Duodenal mucosa (tissue), 2 donors: ENCODE measurements at regions not wholly inside any gene's neighbourhood (a gene's known extent, or its start where the extent isn't known, plus 50 kb on each side); places are given as distances from the start of the nearest gene placed in this dataset.
"Not testable (repeated sequence)": the region's sequence is repeated elsewhere in the genome, so short reads cannot be mapped to it uniquely, and the experiment has no call there.

Source experiments
- H3K27ac ChIP-seq: one replicate; pipeline ENCODE4 v1.7.0; 2013; ENCODE audit warnings: low read depth, low read length
- H3K27me3 ChIP-seq, 2 donors: one replicate each; pipeline ENCODE4 v1.7.0; 2013; ENCODE audit warnings: low read length in 2 of 2, control low read depth in 1 of 2; ENCODE audit not compliant: insufficient read depth in 2 of 2, control insufficient read depth in 1 of 2
- H3K36me3 ChIP-seq, 2 donors: one replicate each; pipeline ENCODE4 v1.7.0; 2013; ENCODE audit warnings: low read length in 2 of 2, control low read depth in 1 of 2; ENCODE audit not compliant: insufficient read depth in 2 of 2, control insufficient read depth in 1 of 2
- H3K4me1 ChIP-seq, 2 donors: one replicate each; pipeline ENCODE4 v1.7.0; 2013; ENCODE audit warnings: low read length in 2 of 2, control low read depth in 1 of 2; ENCODE audit not compliant: insufficient read depth in 2 of 2, control insufficient read depth in 1 of 2
- H3K4me3 ChIP-seq, 2 donors: one replicate each; pipeline ENCODE4 v1.7.0; 2013; ENCODE audit warnings: low read length in 2 of 2, low read depth in 1 of 2
- H3K9ac ChIP-seq, 2 donors: one replicate each; pipeline ENCODE4 v1.7.0; 2013; ENCODE audit warnings: low read length in 2 of 2, low read depth in 1 of 2
- H3K9me3 ChIP-seq, 2 donors: one replicate each; pipeline ENCODE4 v1.7.0; 2013; ENCODE audit warnings: low read length in 2 of 2, control low read depth in 1 of 2; ENCODE audit not compliant: control insufficient read depth in 1 of 2

DNA sequence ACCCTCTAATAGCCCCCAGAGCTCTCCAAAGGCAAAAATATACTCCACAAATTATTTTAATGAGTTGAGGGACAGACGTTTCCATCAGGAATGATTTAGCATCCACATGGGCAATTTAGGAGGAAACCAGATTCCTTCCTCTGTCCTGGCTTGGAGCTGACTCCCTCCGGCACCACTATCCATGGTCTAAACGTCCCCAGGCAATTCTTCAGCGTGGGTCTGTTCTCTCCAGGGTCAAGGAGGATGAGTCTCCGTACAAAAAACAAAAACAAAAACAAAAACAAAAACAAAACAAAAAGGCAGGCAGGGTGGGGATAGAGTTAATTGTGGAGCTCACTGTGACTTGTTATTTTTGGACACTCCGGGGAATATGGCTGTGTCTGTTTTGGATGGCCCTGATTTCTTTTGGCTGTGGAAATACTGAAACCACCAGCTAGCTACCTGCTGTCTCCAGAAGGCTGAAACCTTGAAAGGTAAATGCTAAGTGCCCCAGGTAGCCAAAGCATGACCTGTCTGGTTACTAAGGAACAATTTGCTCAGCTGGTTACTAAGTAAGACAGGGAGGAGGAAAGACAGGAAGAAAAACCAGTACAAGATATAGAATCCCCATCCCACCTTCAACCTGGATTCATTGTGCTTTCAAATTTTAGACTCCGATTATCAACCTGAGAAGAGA is 419.1 kb upstream of the LCORL start:
- Histone ChIP-seq H3K27me3 (no peaks in the 10 kb centered on the region), H3K36me3 (no peaks in the 10 kb centered on the region), H3K4me3 (no peak overlapping the region), H3K9me3 (peaks cover 0 to 5% of the 10 kb centered on the region in 2 donors), H3K27ac (no peak overlapping the region), H3K4me1 (no peaks in the 10 kb centered on the region), H3K9ac (no peak overlapping the region)

DNA sequence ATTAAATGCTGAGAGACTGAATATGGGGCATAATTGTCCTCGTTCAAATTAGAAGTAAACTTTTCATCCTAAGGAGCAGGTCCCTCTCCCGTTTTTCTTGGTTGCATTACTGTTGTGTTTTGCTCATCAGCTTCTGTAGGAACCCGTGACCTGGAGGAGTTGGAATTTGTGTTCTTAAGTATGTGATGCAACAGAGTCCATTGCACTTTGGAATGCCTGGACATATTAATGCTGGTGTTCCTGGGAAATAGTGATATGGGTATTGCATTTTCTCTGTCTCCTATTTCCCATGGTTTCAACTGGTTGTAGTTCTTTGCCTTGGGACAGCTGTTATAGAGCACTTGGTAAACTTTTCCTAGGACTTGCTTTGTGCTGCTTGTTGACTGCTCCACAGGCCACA is 417.8 kb upstream of the LCORL start:
- H3K4me3 ChIP-seq = no peak overlapping the region
- H3K9me3 ChIP-seq = no peaks in the 10 kb centered on the region
- H3K36me3 ChIP-seq = no peaks in the 10 kb centered on the region
- H3K4me1 ChIP-seq = no peaks in the 10 kb centered on the region
- H3K9ac ChIP-seq = no peak overlapping the region
- no peaks in the 10 kb centered on the region for H3K27me3 ChIP-seq
- no peak overlapping the region for H3K27ac ChIP-seq

- Histone ChIP-seq H3K27ac (no peak overlapping the region), H3K9ac (no peak overlapping the region), H3K4me1 (no peaks in the 10 kb centered on the region), H3K4me3 (no peak overlapping the region), H3K27me3 (no peaks in the 10 kb centered on the region), H3K9me3 (no peaks in the 10 kb centered on the region), H3K36me3 (no peaks in the 10 kb centered on the region)
These were observed 414.2 kb upstream of the LCORL start for GRCh38 chr4:18435781-18436180.

- H3K4me1 ChIP-seq = peaks cover 0 to 11% of the 10 kb centered on the region in 2 donors
- no peak overlapping the region for H3K9ac ChIP-seq
- no peaks in the 10 kb centered on the region for H3K36me3 ChIP-seq
These were observed 401.1 kb upstream of the LCORL start for GRCh38 chr4:18422685-18423084.

GRCh38 chr4:18421519-18421918 is 400.0 kb upstream of the LCORL start:
- Histone ChIP-seq H3K27me3 (no peaks in the 10 kb centered on the region), H3K9me3 (no peaks in the 10 kb centered on the region), H3K36me3 (no peaks in the 10 kb centered on the region), H3K4me1 (peaks cover 0 to 11% of the 10 kb centered on the region in 2 donors), H3K27ac (no peak overlapping the region), H3K4me3 (no peak overlapping the region), H3K9ac (no peak overlapping the region)

More at GRCh38 chr4:18422685-18423084, 401.1 kb upstream of the LCORL start:
- Histone ChIP-seq H3K4me3 (no peak overlapping the region), H3K9me3 (no peaks in the 10 kb centered on the region), H3K27ac (no peak overlapping the region), H3K27me3 (no peaks in the 10 kb centered on the region)

DNA sequence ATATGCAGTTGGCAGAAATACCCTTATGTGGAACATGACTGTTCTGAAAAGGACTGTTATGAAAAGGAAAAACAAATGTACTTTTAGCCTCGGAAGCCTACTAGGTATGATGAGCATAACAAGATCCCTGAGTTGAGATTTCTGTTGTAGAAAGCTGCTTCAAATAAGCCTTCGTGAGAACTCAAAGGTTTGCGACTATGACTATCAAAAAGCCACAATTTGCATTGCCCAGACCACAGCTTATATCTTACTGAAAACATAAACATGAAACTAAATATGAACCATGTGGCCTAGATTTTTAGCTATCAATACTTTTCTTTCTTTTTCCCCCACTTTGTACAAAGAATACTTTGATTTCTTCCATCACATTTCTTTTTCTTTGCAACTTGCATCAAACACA is 398.2 kb upstream of the LCORL start:
- Histone ChIP-seq H3K36me3 (no peaks in the 10 kb centered on the region), H3K27me3 (no peaks in the 10 kb centered on the region), H3K9me3 (no peaks in the 10 kb centered on the region), H3K4me3 (no peak overlapping the region), H3K4me1 (peaks cover 0 to 11% of the 10 kb centered on the region in 2 donors), H3K9ac (no peak overlapping the region), H3K27ac (no peak overlapping the region)

DNA sequence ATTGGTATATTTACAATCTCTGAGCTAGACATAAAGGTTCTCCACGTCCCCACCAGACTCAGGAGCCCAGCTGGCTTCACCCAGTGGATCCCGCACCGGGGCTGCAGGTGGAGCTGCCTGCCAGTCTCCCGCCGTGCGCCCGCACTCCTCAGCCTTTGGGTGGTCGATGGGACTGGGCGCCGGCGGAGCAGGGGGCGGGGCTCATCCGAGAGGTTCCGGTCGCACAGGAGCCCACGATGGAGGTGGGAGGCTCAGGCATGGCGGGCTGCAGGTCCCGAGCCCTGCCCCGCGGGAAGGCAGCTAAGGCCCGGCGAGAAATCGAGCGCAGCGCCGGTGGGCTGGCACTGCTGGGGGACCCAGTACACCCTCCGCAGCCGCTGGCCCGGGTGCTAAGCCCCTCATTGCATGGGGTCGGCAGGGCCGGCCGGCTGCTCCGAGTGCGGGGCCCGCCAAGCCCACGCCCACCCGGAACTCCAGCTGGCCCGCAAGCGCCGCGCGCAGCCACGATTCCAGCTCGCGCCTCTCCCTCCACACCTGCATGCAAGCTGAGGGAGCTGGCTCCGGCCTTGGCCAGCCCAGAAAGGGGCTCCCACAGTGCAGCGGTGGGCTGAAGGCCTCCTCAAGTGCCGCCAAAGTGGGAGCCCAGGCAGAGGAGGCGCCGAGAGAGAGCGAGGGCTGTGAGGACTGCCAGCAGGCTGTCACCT is 396.8 kb upstream of the LCORL start:
- not testable (repeated sequence) for H3K9me3 ChIP-seq, H3K36me3 ChIP-seq, H3K27ac ChIP-seq, H3K9ac ChIP-seq, H3K4me3 ChIP-seq, H3K27me3 ChIP-seq
- H3K4me1 ChIP-seq = peaks cover 0 to 11% of the 10 kb centered on the region in 2 donors

DNA sequence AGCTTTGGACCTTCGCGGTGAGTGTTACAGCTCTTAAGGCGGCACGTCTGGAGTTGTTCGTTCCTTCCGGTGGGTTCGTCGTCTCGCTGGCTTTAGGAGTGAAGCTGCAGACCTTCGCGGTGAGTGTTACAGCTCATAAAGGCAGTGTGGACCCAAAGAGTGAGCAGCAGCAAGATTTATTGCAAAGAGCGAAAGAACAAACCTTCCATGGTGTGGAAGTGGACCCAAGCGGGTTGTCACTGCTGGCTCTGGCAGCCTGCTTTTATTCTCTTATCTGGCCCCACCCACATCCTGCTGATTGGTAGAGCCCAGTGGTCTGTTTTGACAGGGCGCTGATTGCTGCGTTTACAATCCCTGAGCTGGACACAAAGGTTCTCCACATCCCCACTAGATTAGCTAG is 396.1 kb upstream of the LCORL start:
- not testable (repeated sequence) for H3K9me3 ChIP-seq, H3K36me3 ChIP-seq, H3K4me3 ChIP-seq, H3K27me3 ChIP-seq, H3K9ac ChIP-seq, H3K27ac ChIP-seq
- H3K4me1 ChIP-seq = peaks cover 0 to 11% of the 10 kb centered on the region in 2 donors

DNA sequence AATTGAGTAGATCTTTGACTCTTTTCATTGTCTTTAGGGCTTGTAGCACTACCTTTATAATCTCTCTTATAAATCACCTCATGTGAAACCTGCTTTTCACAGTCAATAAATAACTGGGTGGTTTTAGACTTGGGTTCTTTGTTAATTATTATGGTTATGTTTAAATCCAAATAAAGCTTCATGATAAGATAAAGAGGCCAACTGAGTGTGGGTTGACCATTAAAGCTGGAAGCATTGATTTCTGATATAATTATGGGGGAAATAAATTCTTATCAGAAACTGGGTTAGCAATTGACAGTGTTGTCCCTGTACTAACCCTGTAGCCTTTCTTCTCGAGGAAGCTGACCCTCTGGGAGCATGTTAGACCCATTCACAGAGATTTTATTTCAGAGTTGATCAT is 384.7 kb upstream of the LCORL start:
- H3K27me3 ChIP-seq = no peaks in the 10 kb centered on the region
- peaks cover 25 to 46% of the 10 kb centered on the region in 2 donors for H3K4me1 ChIP-seq
- no peaks in the 10 kb centered on the region for H3K9me3 ChIP-seq
- H3K9ac ChIP-seq = no peak overlapping the region
- no peak overlapping the region for H3K4me3 ChIP-seq
- H3K36me3 ChIP-seq = no peaks in the 10 kb centered on the region
- H3K27ac ChIP-seq = no peak overlapping the region

- H3K4me1 ChIP-seq = peaks cover 29 to 49% of the 10 kb centered on the region in 2 donors
- H3K27ac ChIP-seq = no peak overlapping the region
- no peaks in the 10 kb centered on the region for H3K9me3 ChIP-seq
- no peak overlapping the region for H3K9ac ChIP-seq
- H3K4me3 ChIP-seq = no peak overlapping the region
- H3K27me3 ChIP-seq = no peaks in the 10 kb centered on the region
- no peaks in the 10 kb centered on the region for H3K36me3 ChIP-seq
These were observed 383.5 kb upstream of the LCORL start for GRCh38 chr4:18405054-18405453.
